ENCODE measurements at regions not wholly inside any gene's neighbourhood (a gene's known extent, or its start where the extent isn't known, plus 50 kb on each side); places are given as distances from the start of the nearest gene placed in this dataset.

GRCh38 chr1:55939866-55940265 lies 639.5 kb downstream of the PLPP3 start:
- TF ChIP-seq, protein P1, sequence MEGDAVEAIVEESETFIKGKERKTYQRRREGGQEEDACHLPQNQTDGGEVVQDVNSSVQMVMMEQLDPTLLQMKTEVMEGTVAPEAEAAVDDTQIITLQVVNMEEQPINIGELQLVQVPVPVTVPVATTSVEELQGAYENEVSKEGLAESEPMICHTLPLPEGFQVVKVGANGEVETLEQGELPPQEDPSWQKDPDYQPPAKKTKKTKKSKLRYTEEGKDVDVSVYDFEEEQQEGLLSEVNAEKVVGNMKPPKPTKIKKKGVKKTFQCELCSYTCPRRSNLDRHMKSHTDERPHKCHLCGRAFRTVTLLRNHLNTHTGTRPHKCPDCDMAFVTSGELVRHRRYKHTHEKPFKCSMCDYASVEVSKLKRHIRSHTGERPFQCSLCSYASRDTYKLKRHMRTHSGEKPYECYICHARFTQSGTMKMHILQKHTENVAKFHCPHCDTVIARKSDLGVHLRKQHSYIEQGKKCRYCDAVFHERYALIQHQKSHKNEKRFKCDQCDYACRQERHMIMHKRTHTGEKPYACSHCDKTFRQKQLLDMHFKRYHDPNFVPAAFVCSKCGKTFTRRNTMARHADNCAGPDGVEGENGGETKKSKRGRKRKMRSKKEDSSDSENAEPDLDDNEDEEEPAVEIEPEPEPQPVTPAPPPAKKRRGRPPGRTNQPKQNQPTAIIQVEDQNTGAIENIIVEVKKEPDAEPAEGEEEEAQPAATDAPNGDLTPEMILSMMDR (IDR thresholded peaks at IDR 0.05; ENCODE audit: insufficient read depth, low read length), result no peak
- TF ChIP-seq POLR2AphosphoS5 (IDR thresholded peaks at IDR 0.05; ENCODE audit: low read depth) (no peak), REST (IDR thresholded peaks at IDR 0.05; ENCODE audit: insufficient replicate concordance, low read depth) (no peak), SPI1 (IDR thresholded peaks at IDR 0.05; ENCODE audit: borderline replicate concordance, low read depth) (no peak), GABPA (IDR thresholded peaks at IDR 0.05; ENCODE audit: low read depth) (no peak)
- Histone ChIP-seq H3K4me3 (replicated peaks; ENCODE audit: insufficient read depth, low read length) (no peak overlapping the region), H3K27ac (replicated peaks) (no peak overlapping the region), H3K27me3 (ENCODE audit: insufficient read depth, poor library complexity, severe bottlenecking) (no peaks in the 10 kb centered on the region)
- no peak for DNase-seq (ENCODE audit: low read depth in 1 of 2, low spot score in 1 of 2)

GRCh38 chr1:55938861-55939260 lies 640.5 kb downstream of the PLPP3 start:
- H3K4me3 ChIP-seq (replicated peaks; ENCODE audit: insufficient read depth, low read length), result no peak overlapping the region

DNA sequence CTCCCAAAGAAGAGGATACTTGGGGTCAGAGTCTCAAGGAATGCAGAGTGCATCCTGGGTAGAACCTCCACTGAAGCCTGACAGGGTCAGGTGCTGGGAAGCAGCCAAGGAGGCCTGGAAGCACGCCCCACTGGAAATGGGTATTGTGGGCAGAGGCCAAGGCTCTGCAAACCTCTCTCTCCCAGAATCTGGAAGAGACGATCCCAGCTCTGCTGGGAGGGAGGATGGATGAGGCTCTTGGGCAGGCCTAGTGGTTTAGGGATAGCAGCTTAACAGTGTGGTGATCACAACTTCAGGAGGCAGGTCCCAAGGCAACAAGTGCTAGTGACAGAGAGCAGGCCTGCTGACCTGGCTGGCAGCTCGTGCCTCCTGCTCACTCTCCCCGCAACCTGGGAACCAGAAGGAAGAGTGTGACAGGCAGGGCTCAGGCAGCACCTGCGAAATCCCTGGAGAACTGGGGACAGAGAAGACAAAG lies 641.0 kb downstream of the PLPP3 start:
- Histone ChIP-seq H3K27ac (replicated peaks) (no peak overlapping the region), H3K4me3 (replicated peaks; ENCODE audit: insufficient read depth, low read length) (no peak overlapping the region), H3K27me3 (ENCODE audit: insufficient read depth, poor library complexity, severe bottlenecking) (no peaks in the 10 kb centered on the region)
- TF ChIP-seq REST (IDR thresholded peaks at IDR 0.05; ENCODE audit: insufficient replicate concordance, low read depth), result no peak
- TF ChIP-seq SPI1 (IDR thresholded peaks at IDR 0.05; ENCODE audit: borderline replicate concordance, low read depth), result no peak
- no peak for TF ChIP-seq POLR2AphosphoS5 (IDR thresholded peaks at IDR 0.05; ENCODE audit: low read depth)
- TF ChIP-seq GABPA (IDR thresholded peaks at IDR 0.05; ENCODE audit: low read depth), result no peak
- TF ChIP-seq, protein P1 (IDR thresholded peaks at IDR 0.05; ENCODE audit: insufficient read depth, low read length), result no peak
- no peak for DNase-seq (ENCODE audit: low read depth in 1 of 2, low spot score in 1 of 2)

More at GRCh38 chr1:55938861-55939260, 640.5 kb downstream of the PLPP3 start:
- Histone ChIP-seq H3K27ac (replicated peaks) (no peak overlapping the region), H3K27me3 (ENCODE audit: insufficient read depth, poor library complexity, severe bottlenecking) (no peaks in the 10 kb centered on the region)
- no peak for DNase-seq (ENCODE audit: low read depth in 1 of 2, low spot score in 1 of 2)
- no peak for TF ChIP-seq GABPA (IDR thresholded peaks at IDR 0.05; ENCODE audit: low read depth)
- TF ChIP-seq, protein P1 (IDR thresholded peaks at IDR 0.05; ENCODE audit: insufficient read depth, low read length), result no peak
- TF ChIP-seq SPI1 (IDR thresholded peaks at IDR 0.05; ENCODE audit: borderline replicate concordance, low read depth), result no peak
- TF ChIP-seq POLR2AphosphoS5 (IDR thresholded peaks at IDR 0.05; ENCODE audit: low read depth), result no peak
- TF ChIP-seq REST (IDR thresholded peaks at IDR 0.05; ENCODE audit: insufficient replicate concordance, low read depth), result no peak
